ENCODE measurements at regions not wholly inside any gene's neighbourhood (a gene's known extent, or its start where the extent isn't known, plus 50 kb on each side); places are given as distances from the start of the nearest gene placed in this dataset.
A peak's percentile ranks its signal among the peaks of the same experiment; 100 is the strongest.
"Not testable (repeated sequence)": the region's sequence is repeated elsewhere in the genome, so short reads cannot be mapped to it uniquely, and the experiment has no call there.

DNA sequence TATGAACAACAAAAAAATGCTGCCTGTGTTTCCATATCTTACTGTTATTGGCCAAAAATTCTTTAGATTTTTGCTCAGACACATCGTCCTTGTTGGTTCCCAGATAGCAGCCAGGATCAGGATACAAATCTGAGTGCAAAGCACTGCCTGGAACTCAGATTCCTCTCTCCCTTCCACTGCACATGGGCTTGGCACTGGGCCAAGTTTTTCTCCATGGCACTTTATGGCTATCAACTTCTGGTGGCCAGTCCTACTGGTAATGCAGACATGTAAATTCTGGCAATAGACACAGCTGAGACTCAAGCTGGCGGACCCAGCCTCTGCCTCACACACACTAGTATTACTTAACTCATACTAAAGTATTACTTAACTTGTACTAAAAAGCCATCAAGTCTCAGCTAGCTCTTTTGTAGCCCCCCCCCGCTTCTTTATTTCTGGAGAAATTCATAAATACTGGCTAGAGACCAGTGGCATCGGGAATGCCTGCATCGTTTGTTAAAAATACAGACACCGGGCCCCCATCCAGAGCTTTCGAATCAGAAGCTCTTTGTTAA is 181.2 kb upstream of the COX10 start:
- TF ChIP-seq, protein P1, sequence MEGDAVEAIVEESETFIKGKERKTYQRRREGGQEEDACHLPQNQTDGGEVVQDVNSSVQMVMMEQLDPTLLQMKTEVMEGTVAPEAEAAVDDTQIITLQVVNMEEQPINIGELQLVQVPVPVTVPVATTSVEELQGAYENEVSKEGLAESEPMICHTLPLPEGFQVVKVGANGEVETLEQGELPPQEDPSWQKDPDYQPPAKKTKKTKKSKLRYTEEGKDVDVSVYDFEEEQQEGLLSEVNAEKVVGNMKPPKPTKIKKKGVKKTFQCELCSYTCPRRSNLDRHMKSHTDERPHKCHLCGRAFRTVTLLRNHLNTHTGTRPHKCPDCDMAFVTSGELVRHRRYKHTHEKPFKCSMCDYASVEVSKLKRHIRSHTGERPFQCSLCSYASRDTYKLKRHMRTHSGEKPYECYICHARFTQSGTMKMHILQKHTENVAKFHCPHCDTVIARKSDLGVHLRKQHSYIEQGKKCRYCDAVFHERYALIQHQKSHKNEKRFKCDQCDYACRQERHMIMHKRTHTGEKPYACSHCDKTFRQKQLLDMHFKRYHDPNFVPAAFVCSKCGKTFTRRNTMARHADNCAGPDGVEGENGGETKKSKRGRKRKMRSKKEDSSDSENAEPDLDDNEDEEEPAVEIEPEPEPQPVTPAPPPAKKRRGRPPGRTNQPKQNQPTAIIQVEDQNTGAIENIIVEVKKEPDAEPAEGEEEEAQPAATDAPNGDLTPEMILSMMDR (IDR thresholded peaks at IDR 0.05; ENCODE audit: unreplicated experiment), result no peak
- peaks cover 4% of the 10 kb centered on the region for H3K4me1 Mint-ChIP-seq (ENCODE audit: insufficient read depth, unreplicated experiment)
- H3K27me3 Mint-ChIP-seq (ENCODE audit: insufficient read depth, unreplicated experiment), result no peaks in the 10 kb centered on the region
- peak; percentile 21 for DNase-seq (ENCODE audit: unreplicated experiment)
- intact Hi-C loops (cut with micrococcal nuclease), result no loop called here
- no TSS peak for BruUV-seq (replicated peaks)
- peaks cover under 1% of the 10 kb centered on the region for H3K9me3 Mint-ChIP-seq (ENCODE audit: unreplicated experiment)
- no peak overlapping the region for H3K4me3 Mint-ChIP-seq (ENCODE audit: unreplicated experiment)
- no peaks in the 10 kb centered on the region for H3K36me3 Mint-ChIP-seq (ENCODE audit: insufficient read depth, unreplicated experiment)
- CTCF ChIA-PET, result interaction anchor here (0.6 to 0.7 kb wide), 3 partner anchors 13 to 290 kb away, joined by 3 to 4 read pairs (median 4); no protein-coding TSS in a partner anchor
- H3K27ac Mint-ChIP-seq (ENCODE audit: low read depth, unreplicated experiment), result no peak overlapping the region
- POLR2A ChIA-PET, result interaction anchor here (0.6 to 0.9 kb wide), 2 partner anchors 20 to 288 kb away, joined by 3 read pairs; no protein-coding TSS in a partner anchor

- intact Hi-C loops (cut with micrococcal nuclease); DNase-seq (ENCODE audit: unreplicated experiment); H3K9me3 Mint-ChIP-seq (ENCODE audit: unreplicated experiment); H3K36me3 Mint-ChIP-seq (ENCODE audit: insufficient read depth, unreplicated experiment); CTCF ChIA-PET; H3K27ac Mint-ChIP-seq (ENCODE audit: low read depth, unreplicated experiment); BruUV-seq (replicated peaks); H3K4me3 Mint-ChIP-seq (ENCODE audit: unreplicated experiment); H3K4me1 Mint-ChIP-seq (ENCODE audit: insufficient read depth, unreplicated experiment); H3K27me3 Mint-ChIP-seq (ENCODE audit: insufficient read depth, unreplicated experiment): not testable (repeated sequence)
- POLR2A ChIA-PET, result interaction anchor here (0.6 kb wide), 1 partner anchor 18 kb away, joined by 3 read pairs; no protein-coding TSS in a partner anchor
Measured at GRCh38 chr17:13908971-13909370, 160.3 kb upstream of the COX10 start.

DNA sequence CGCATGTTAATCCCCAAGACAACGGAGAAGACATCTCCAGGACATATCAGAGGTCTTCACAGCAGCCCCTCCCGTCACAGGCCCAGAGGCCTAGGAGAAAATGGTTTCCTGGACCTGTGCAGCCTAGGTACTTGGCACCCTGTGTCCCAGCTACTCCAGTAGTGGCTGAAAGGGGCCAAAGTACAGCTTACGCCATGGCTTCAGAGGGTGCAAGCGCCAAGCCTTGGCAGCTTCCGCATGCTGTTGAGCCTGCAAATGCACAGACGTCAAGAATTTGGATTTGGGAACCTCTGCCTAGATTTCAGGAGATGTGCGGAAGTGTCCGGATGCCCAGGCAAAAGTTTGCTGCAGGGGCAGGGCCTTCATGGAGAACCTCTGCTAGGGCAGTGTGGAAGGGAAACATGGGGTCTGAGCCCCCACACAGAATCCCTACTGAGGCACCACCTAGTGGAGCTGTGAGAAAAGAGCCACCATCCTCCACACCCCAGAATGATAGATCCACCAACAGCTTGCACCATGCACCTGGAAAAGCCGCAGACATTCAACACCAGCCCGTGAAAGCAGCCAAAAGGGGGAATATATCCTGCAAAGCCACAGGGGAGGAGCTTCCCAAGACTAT is 159.3 kb upstream of the COX10 start:
- H3K9me3 Mint-ChIP-seq (ENCODE audit: unreplicated experiment), result no peaks in the 10 kb centered on the region
- H3K36me3 Mint-ChIP-seq (ENCODE audit: insufficient read depth, unreplicated experiment), result no peaks in the 10 kb centered on the region
- H3K27ac Mint-ChIP-seq (ENCODE audit: low read depth, unreplicated experiment), result no peak overlapping the region
- no peaks in the 10 kb centered on the region for H3K27me3 Mint-ChIP-seq (ENCODE audit: insufficient read depth, unreplicated experiment)
- H3K4me1 Mint-ChIP-seq (ENCODE audit: insufficient read depth, unreplicated experiment), result no peaks in the 10 kb centered on the region
- no peak for DNase-seq (ENCODE audit: unreplicated experiment)
- no peak overlapping the region for H3K4me3 Mint-ChIP-seq (ENCODE audit: unreplicated experiment)
- POLR2A ChIA-PET, result no interaction called here
- CTCF ChIA-PET, result no interaction called here
- BruUV-seq (replicated peaks), result no TSS peak
- intact Hi-C loops (cut with micrococcal nuclease), result no loop called here
- TF ChIP-seq, protein P1 (IDR thresholded peaks at IDR 0.05; ENCODE audit: unreplicated experiment), result no peak

- H3K4me1 Mint-ChIP-seq (ENCODE audit: insufficient read depth, unreplicated experiment), result peaks cover 6% of the 10 kb centered on the region
- H3K27me3 Mint-ChIP-seq (ENCODE audit: insufficient read depth, unreplicated experiment), result no peaks in the 10 kb centered on the region
- DNase-seq (ENCODE audit: unreplicated experiment), result no peak
- no peak overlapping the region for H3K4me3 Mint-ChIP-seq (ENCODE audit: unreplicated experiment)
- no peaks in the 10 kb centered on the region for H3K36me3 Mint-ChIP-seq (ENCODE audit: insufficient read depth, unreplicated experiment)
- no TSS peak for BruUV-seq (replicated peaks)
- H3K27ac Mint-ChIP-seq (ENCODE audit: low read depth, unreplicated experiment), result peak overlapping the region; percentile 20
- H3K9me3 Mint-ChIP-seq (ENCODE audit: unreplicated experiment), result no peaks in the 10 kb centered on the region
- ChIA-PET CTCF (interaction anchor here (0.8 to 0.9 kb wide), 2 partner anchors 15 to 31 kb away, joined by 3 read pairs; no protein-coding TSS in a partner anchor), POLR2A (interaction anchor here (1.3 kb wide), 1 partner anchor 14 kb away, joined by 5 read pairs; no protein-coding TSS in a partner anchor)
- intact Hi-C loops (cut with micrococcal nuclease), result no loop called here
- TF ChIP-seq, protein P1 (IDR thresholded peaks at IDR 0.05; ENCODE audit: unreplicated experiment), result no peak
Measured at GRCh38 chr17:13917634-13918033, 151.7 kb upstream of the COX10 start.

Data from MCF 10A (cell line).